ENCODE measurements at regions not wholly inside any gene's neighbourhood (a gene's known extent, or its start where the extent isn't known, plus 50 kb on each side); places are given as distances from the start of the nearest gene placed in this dataset.

GRCh38 chr12:126361804-126362203 is 1296.6 kb downstream of the AACS start:
- TF ChIP-seq CTCF (IDR thresholded peaks at IDR 0.05; ENCODE audit: borderline replicate concordance, control extremely low read depth, extremely low read depth, insufficient read depth, missing control alignments): no peak
- in situ Hi-C loops (cut with MboI; ENCODE audit: low sequenced_read_pairs, unreplicated experiment): no loop called here
- no peak for DNase-seq (ENCODE audit: low spot score)

GRCh38 chr12:126362493-126362892 is 1297.3 kb downstream of the AACS start:
- no peak for DNase-seq (ENCODE audit: low spot score)
- in situ Hi-C loops (cut with MboI; ENCODE audit: low sequenced_read_pairs, unreplicated experiment): no loop called here
- no peak for TF ChIP-seq CTCF (IDR thresholded peaks at IDR 0.05; ENCODE audit: borderline replicate concordance, control extremely low read depth, extremely low read depth, insufficient read depth, missing control alignments)

GRCh38 chr12:126362964-126363363 is 1297.7 kb downstream of the AACS start:
- no peak for DNase-seq (ENCODE audit: low spot score)
- in situ Hi-C loops (cut with MboI; ENCODE audit: low sequenced_read_pairs, unreplicated experiment): no loop called here
- no peak for TF ChIP-seq CTCF (IDR thresholded peaks at IDR 0.05; ENCODE audit: borderline replicate concordance, control extremely low read depth, extremely low read depth, insufficient read depth, missing control alignments)

- no peak for TF ChIP-seq CTCF (IDR thresholded peaks at IDR 0.05; ENCODE audit: borderline replicate concordance, control extremely low read depth, extremely low read depth, insufficient read depth, missing control alignments)
- in situ Hi-C loops (cut with MboI; ENCODE audit: low sequenced_read_pairs, unreplicated experiment): no loop called here
- no peak for DNase-seq (ENCODE audit: low spot score)
Observed at GRCh38 chr12:126369487-126370463, 1304.5 kb downstream of the AACS start.

- no peak for DNase-seq (ENCODE audit: low spot score)
- in situ Hi-C loops (cut with MboI; ENCODE audit: low sequenced_read_pairs, unreplicated experiment): no loop called here
- TF ChIP-seq CTCF (IDR thresholded peaks at IDR 0.05; ENCODE audit: borderline replicate concordance, control extremely low read depth, extremely low read depth, insufficient read depth, missing control alignments): no peak
Observed at GRCh38 chr12:126383506-126383905, 1318.3 kb downstream of the AACS start.

GRCh38 chr12:126384026-126384564 is 1318.9 kb downstream of the AACS start:
- in situ Hi-C loops (cut with MboI; ENCODE audit: low sequenced_read_pairs, unreplicated experiment): no loop called here
- TF ChIP-seq CTCF (IDR thresholded peaks at IDR 0.05; ENCODE audit: borderline replicate concordance, control extremely low read depth, extremely low read depth, insufficient read depth, missing control alignments): no peak
- DNase-seq (ENCODE audit: low spot score): no peak

All from GM13976 (cell line).